T-helper 2 cell treated with Interferon-gamma antibody and Interleukin-4, amounts not matched to agents 5 μg/mL and 100 μg/mL, for 36 hours (primary cell): ENCODE measurements at regions not wholly inside any gene's neighbourhood (a gene's known extent, or its start where the extent isn't known, plus 50 kb on each side); places are given as distances from the start of the nearest gene placed in this dataset.

Experiments used
- DNase-seq: peaks from one replicate; pipeline ENCODE4 v3.0.0; 2021; ENCODE audit warnings: low spot score
- H3K27ac Mint-ChIP-seq: one replicate; pipeline ENCODE4 v1.8.0; 2021; ENCODE audit warnings: mild to moderate bottlenecking, mixed read lengths
- H3K27me3 Mint-ChIP-seq: one replicate; pipeline ENCODE4 v1.8.0; 2021; ENCODE audit warnings: low read depth, mixed read lengths
- H3K36me3 Mint-ChIP-seq: one replicate; pipeline ENCODE4 v1.8.0; 2021; ENCODE audit warnings: low read depth, mixed read lengths
- H3K4me1 Mint-ChIP-seq: one replicate; pipeline ENCODE4 v1.8.0; 2021; ENCODE audit warnings: low read depth, mixed read lengths
- H3K4me3 Mint-ChIP-seq: one replicate; pipeline ENCODE4 v1.8.0; 2022; ENCODE audit warnings: mild to moderate bottlenecking, moderate library complexity, mixed read lengths
- H3K9me3 Mint-ChIP-seq: one replicate; pipeline ENCODE4 v1.8.0; 2021; ENCODE audit warnings: mixed read lengths

GRCh38 chr3:127056281-127056680 is 73.4 kb downstream of the PLXNA1 start:
- Mint-ChIP-seq H3K27ac (no peak overlapping the region), H3K4me3 (no peak overlapping the region), H3K27me3 (no peaks in the 10 kb centered on the region), H3K9me3 (peaks cover 5% of the 10 kb centered on the region), H3K4me1 (no peaks in the 10 kb centered on the region), H3K36me3 (no peaks in the 10 kb centered on the region)
- no peak for DNase-seq

- peaks cover 3% of the 10 kb centered on the region for H3K27me3 Mint-ChIP-seq
- H3K9me3 Mint-ChIP-seq = peaks cover 5% of the 10 kb centered on the region
- no peak overlapping the region for H3K4me3 Mint-ChIP-seq
- DNase-seq = no peak
- no peaks in the 10 kb centered on the region for H3K36me3 Mint-ChIP-seq
- no peak overlapping the region for H3K27ac Mint-ChIP-seq
- no peaks in the 10 kb centered on the region for H3K4me1 Mint-ChIP-seq
Measured at GRCh38 chr3:127056976-127057375, 74.1 kb downstream of the PLXNA1 start.

GRCh38 chr3:127059072-127059471 is 76.2 kb downstream of the PLXNA1 start:
- Mint-ChIP-seq H3K27ac (no peak overlapping the region), H3K4me3 (no peak overlapping the region), H3K4me1 (no peaks in the 10 kb centered on the region), H3K27me3 (peaks cover 4% of the 10 kb centered on the region), H3K9me3 (peaks cover 5% of the 10 kb centered on the region), H3K36me3 (no peaks in the 10 kb centered on the region)
- no peak for DNase-seq

GRCh38 chr3:127061641-127062040 is 78.7 kb downstream of the PLXNA1 start:
- no peak overlapping the region for H3K4me3 Mint-ChIP-seq
- no peak overlapping the region for H3K27ac Mint-ChIP-seq
- peaks cover 4% of the 10 kb centered on the region for H3K27me3 Mint-ChIP-seq
- H3K9me3 Mint-ChIP-seq = peaks cover 5% of the 10 kb centered on the region
- no peaks in the 10 kb centered on the region for H3K4me1 Mint-ChIP-seq
- no peaks in the 10 kb centered on the region for H3K36me3 Mint-ChIP-seq
- no peak for DNase-seq

GRCh38 chr3:127062926-127063325 is 80.0 kb downstream of the PLXNA1 start:
- no peaks in the 10 kb centered on the region for H3K4me1 Mint-ChIP-seq
- no peak for DNase-seq
- H3K9me3 Mint-ChIP-seq = no peaks in the 10 kb centered on the region
- H3K27me3 Mint-ChIP-seq = peaks cover 4% of the 10 kb centered on the region
- no peak overlapping the region for H3K27ac Mint-ChIP-seq
- no peaks in the 10 kb centered on the region for H3K36me3 Mint-ChIP-seq
- no peak overlapping the region for H3K4me3 Mint-ChIP-seq

- Mint-ChIP-seq H3K4me1 (no peaks in the 10 kb centered on the region), H3K4me3 (no peak overlapping the region), H3K9me3 (no peaks in the 10 kb centered on the region), H3K27ac (no peak overlapping the region), H3K27me3 (peaks cover 4% of the 10 kb centered on the region), H3K36me3 (no peaks in the 10 kb centered on the region)
- no peak for DNase-seq
Measured at GRCh38 chr3:127063916-127064315, 81.0 kb downstream of the PLXNA1 start.

- Mint-ChIP-seq H3K9me3 (no peaks in the 10 kb centered on the region), H3K4me1 (no peaks in the 10 kb centered on the region), H3K4me3 (no peak overlapping the region), H3K27ac (no peak overlapping the region), H3K36me3 (no peaks in the 10 kb centered on the region), H3K27me3 (peaks cover 4% of the 10 kb centered on the region)
- DNase-seq = no peak
Measured at GRCh38 chr3:127064391-127065137, 81.6 kb downstream of the PLXNA1 start.

- H3K36me3 Mint-ChIP-seq = no peaks in the 10 kb centered on the region
- no peaks in the 10 kb centered on the region for H3K9me3 Mint-ChIP-seq
- DNase-seq = no peak
- peaks cover 4% of the 10 kb centered on the region for H3K27me3 Mint-ChIP-seq
- H3K4me1 Mint-ChIP-seq = no peaks in the 10 kb centered on the region
- no peak overlapping the region for H3K27ac Mint-ChIP-seq
- no peak overlapping the region for H3K4me3 Mint-ChIP-seq
Measured at GRCh38 chr3:127065138-127065427, 82.2 kb downstream of the PLXNA1 start.

GRCh38 chr3:127065561-127066290 is 82.8 kb downstream of the PLXNA1 start:
- no peak for DNase-seq
- no peaks in the 10 kb centered on the region for H3K9me3 Mint-ChIP-seq
- peaks cover 4% of the 10 kb centered on the region for H3K27me3 Mint-ChIP-seq
- H3K27ac Mint-ChIP-seq = no peak overlapping the region
- H3K36me3 Mint-ChIP-seq = no peaks in the 10 kb centered on the region
- H3K4me3 Mint-ChIP-seq = no peak overlapping the region
- no peaks in the 10 kb centered on the region for H3K4me1 Mint-ChIP-seq

GRCh38 chr3:127066635-127067034 is 83.7 kb downstream of the PLXNA1 start:
- no peaks in the 10 kb centered on the region for H3K4me1 Mint-ChIP-seq
- H3K4me3 Mint-ChIP-seq = no peak overlapping the region
- H3K9me3 Mint-ChIP-seq = no peaks in the 10 kb centered on the region
- no peak overlapping the region for H3K27ac Mint-ChIP-seq
- no peaks in the 10 kb centered on the region for H3K36me3 Mint-ChIP-seq
- H3K27me3 Mint-ChIP-seq = peaks cover 2% of the 10 kb centered on the region
- no peak for DNase-seq

GRCh38 chr3:127067116-127067910 is 84.4 kb downstream of the PLXNA1 start:
- no peaks in the 10 kb centered on the region for H3K4me1 Mint-ChIP-seq
- no peak overlapping the region for H3K4me3 Mint-ChIP-seq
- H3K36me3 Mint-ChIP-seq = no peaks in the 10 kb centered on the region
- H3K9me3 Mint-ChIP-seq = no peaks in the 10 kb centered on the region
- no peak overlapping the region for H3K27ac Mint-ChIP-seq
- no peaks in the 10 kb centered on the region for H3K27me3 Mint-ChIP-seq
- no peak for DNase-seq

GRCh38 chr3:127068111-127068810 is 85.3 kb downstream of the PLXNA1 start:
- Mint-ChIP-seq H3K36me3 (no peaks in the 10 kb centered on the region), H3K9me3 (no peaks in the 10 kb centered on the region), H3K4me1 (no peaks in the 10 kb centered on the region), H3K27me3 (no peaks in the 10 kb centered on the region), H3K27ac (no peak overlapping the region), H3K4me3 (no peak overlapping the region)
- no peak for DNase-seq

- Mint-ChIP-seq H3K27me3 (no peaks in the 10 kb centered on the region), H3K27ac (no peak overlapping the region), H3K36me3 (no peaks in the 10 kb centered on the region), H3K9me3 (no peaks in the 10 kb centered on the region), H3K4me3 (no peak overlapping the region), H3K4me1 (no peaks in the 10 kb centered on the region)
- DNase-seq = no peak
Measured at GRCh38 chr3:127068871-127069270, 86.0 kb downstream of the PLXNA1 start.
